GM21423 (cell line): ENCODE measurements at regions not wholly inside any gene's neighbourhood (a gene's known extent, or its start where the extent isn't known, plus 50 kb on each side); places are given as distances from the start of the nearest gene placed in this dataset.
"Not testable (repeated sequence)": the region's sequence is repeated elsewhere in the genome, so short reads cannot be mapped to it uniquely, and the experiment has no call there.

Source experiments
- ATAC-seq: cut with Tn5 transposase; IDR thresholded peaks from one replicate; pipeline ENCODE4 v1.9.1; 2021; ENCODE audit warnings: mild to moderate bottlenecking, moderate library complexity; ENCODE audit not compliant: unreplicated experiment

GRCh38 chr2:128503399-128504245 is 185.0 kb upstream of the HS6ST1 start:
- ATAC-seq = no peak

- peak; percentile 70 for ATAC-seq
These were observed 185.8 kb upstream of the HS6ST1 start for GRCh38 chr2:128504246-128505149.

GRCh38 chr2:128505150-128505490 is 186.5 kb upstream of the HS6ST1 start:
- no peak for ATAC-seq

- ATAC-seq = no peak
These were observed 187.2 kb upstream of the HS6ST1 start for GRCh38 chr2:128505575-128506526.

GRCh38 chr2:128506534-128506933 is 187.9 kb upstream of the HS6ST1 start:
- no peak for ATAC-seq

GRCh38 chr2:128510701-128511397 is 192.2 kb upstream of the HS6ST1 start:
- no peak for ATAC-seq

GRCh38 chr2:128511731-128512378 is 193.2 kb upstream of the HS6ST1 start:
- ATAC-seq = no peak

- ATAC-seq = no peak
These were observed 193.9 kb upstream of the HS6ST1 start for GRCh38 chr2:128512379-128513115.

- no peak for ATAC-seq
These were observed 194.7 kb upstream of the HS6ST1 start for GRCh38 chr2:128513116-128513960.

GRCh38 chr2:128513961-128514283 is 195.3 kb upstream of the HS6ST1 start:
- peak; percentile 85 for ATAC-seq

- no peak for ATAC-seq
These were observed 195.9 kb upstream of the HS6ST1 start for GRCh38 chr2:128514555-128514955.

- ATAC-seq = no peak
These were observed 198.3 kb upstream of the HS6ST1 start for GRCh38 chr2:128516938-128517337.

- ATAC-seq = not testable (repeated sequence)
These were observed 200.4 kb upstream of the HS6ST1 start for GRCh38 chr2:128519028-128519427.

- no peak for ATAC-seq
These were observed 201.0 kb upstream of the HS6ST1 start for GRCh38 chr2:128519517-128520215.

GRCh38 chr2:128520340-128520739 is 201.7 kb upstream of the HS6ST1 start:
- ATAC-seq = peak; percentile 7

- peak; percentile 87 for ATAC-seq
These were observed 202.1 kb upstream of the HS6ST1 start for GRCh38 chr2:128520791-128521190.

GRCh38 chr2:128521482-128521881 is 202.8 kb upstream of the HS6ST1 start:
- ATAC-seq = no peak

GRCh38 chr2:128522829-128523228 is 204.2 kb upstream of the HS6ST1 start:
- no peak for ATAC-seq
